HL-60 (cell line): ENCODE measurements at regions not wholly inside any gene's neighbourhood (a gene's known extent, or its start where the extent isn't known, plus 50 kb on each side); places are given as distances from the start of the nearest gene placed in this dataset.

Experiments used
- DNase-seq, 2 experiments: peaks; one replicate each; pipeline ENCODE4 v3.0.0-alpha.2; 2010 to 2020; ENCODE audit warnings: low read depth in 1 of 2, low spot score in 1 of 2
- H3K27ac ChIP-seq: fragments of 250-450 bp; sonication (Bioruptor Pico); replicated peaks from 2 replicates; pipeline ENCODE4 v1.5.1; 2020; ENCODE audit warnings: mild to moderate bottlenecking, moderate library complexity
- H3K27me3 ChIP-seq: fragments of 250-450 bp; sonication (Bioruptor Pico); 2 replicates; pipeline ENCODE4 v1.5.1; 2021; ENCODE audit warnings: mild to moderate bottlenecking, moderate library complexity; ENCODE audit not compliant: insufficient read depth, poor library complexity, severe bottlenecking
- H3K4me3 ChIP-seq: replicated peaks from 2 replicates; pipeline ENCODE4 v1.5.1; 2011; ENCODE audit warnings: mild to moderate bottlenecking, control low read depth, low read length; ENCODE audit not compliant: insufficient read depth
- GABPA ChIP-seq: IDR thresholded peaks from 2 replicates; pipeline ENCODE4 v1.6.1; 2012; ENCODE audit warnings: low read depth
- POLR2AphosphoS5 ChIP-seq: IDR thresholded peaks from 2 replicates; pipeline ENCODE4 v1.6.1; 2012; ENCODE audit warnings: low read depth
- REST ChIP-seq: IDR thresholded peaks from 2 replicates; pipeline ENCODE4 v1.6.1; 2012; ENCODE audit warnings: low read depth; ENCODE audit not compliant: insufficient replicate concordance
- SPI1 ChIP-seq: IDR thresholded peaks from 2 replicates; pipeline ENCODE4 v1.6.1; 2012; ENCODE audit warnings: low read depth, mild to moderate bottlenecking, borderline replicate concordance
- TF ChIP-seq, protein P1 (sequence below): IDR thresholded peaks from one replicate; pipeline ENCODE4 v1.5.1; 2011; ENCODE audit warnings: low read length, control low read depth, inconsistent platforms; ENCODE audit not compliant: insufficient read depth

DNA sequence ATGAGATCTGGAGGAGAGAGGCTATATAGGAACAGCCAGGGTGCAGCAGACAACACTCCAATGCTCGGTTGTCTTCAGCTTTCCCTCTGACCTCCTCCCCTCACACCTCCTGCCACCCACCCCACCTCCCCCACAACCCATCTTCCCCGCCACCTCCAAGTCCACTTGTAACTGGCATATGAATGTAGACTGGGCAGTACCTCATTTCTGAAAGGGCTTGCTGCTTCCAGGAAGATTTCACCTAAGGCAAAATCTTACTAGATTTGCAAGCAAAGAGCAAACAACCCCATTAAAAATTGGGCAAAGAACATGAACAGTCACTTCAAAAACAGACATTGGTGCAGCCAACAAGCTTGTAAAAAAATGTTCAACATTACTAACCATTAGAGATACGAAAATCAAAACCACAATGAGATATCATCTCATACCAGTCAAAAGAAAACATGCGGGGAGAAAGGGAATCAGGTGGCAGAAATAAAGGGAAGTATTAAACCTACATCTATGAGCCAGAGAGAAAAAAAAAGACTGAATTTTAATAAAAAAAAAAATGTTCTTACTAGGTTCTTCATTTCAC is 164.6 kb upstream of the C1GALT1 start:
- H3K27ac ChIP-seq = no peak overlapping the region
- TF ChIP-seq POLR2AphosphoS5 (no peak), REST (no peak), GABPA (no peak), SPI1 (no peak)
- TF ChIP-seq, protein P1, sequence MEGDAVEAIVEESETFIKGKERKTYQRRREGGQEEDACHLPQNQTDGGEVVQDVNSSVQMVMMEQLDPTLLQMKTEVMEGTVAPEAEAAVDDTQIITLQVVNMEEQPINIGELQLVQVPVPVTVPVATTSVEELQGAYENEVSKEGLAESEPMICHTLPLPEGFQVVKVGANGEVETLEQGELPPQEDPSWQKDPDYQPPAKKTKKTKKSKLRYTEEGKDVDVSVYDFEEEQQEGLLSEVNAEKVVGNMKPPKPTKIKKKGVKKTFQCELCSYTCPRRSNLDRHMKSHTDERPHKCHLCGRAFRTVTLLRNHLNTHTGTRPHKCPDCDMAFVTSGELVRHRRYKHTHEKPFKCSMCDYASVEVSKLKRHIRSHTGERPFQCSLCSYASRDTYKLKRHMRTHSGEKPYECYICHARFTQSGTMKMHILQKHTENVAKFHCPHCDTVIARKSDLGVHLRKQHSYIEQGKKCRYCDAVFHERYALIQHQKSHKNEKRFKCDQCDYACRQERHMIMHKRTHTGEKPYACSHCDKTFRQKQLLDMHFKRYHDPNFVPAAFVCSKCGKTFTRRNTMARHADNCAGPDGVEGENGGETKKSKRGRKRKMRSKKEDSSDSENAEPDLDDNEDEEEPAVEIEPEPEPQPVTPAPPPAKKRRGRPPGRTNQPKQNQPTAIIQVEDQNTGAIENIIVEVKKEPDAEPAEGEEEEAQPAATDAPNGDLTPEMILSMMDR = no peak
- no peak overlapping the region for H3K4me3 ChIP-seq
- no peak for DNase-seq
- peaks cover 2% of the 10 kb centered on the region for H3K27me3 ChIP-seq

DNA sequence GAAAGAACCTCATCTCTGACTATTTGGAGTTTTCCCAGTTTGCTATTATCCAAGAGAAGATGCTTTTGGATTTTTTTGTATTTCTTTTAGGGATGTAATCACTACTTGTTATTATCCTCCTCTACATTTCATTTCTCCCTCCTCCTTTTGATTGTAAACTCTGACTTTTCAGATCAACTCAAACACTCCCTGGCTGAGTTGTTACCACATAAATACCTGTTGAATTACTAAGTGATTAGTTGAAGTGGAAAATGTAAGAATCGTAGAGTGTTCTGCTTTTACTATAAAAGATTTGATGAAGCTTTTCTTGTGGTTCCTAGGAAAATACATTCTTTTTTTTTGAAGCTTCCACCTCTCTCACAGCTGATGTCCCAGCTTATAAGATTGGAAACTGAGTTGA is 164.1 kb upstream of the C1GALT1 start:
- DNase-seq = no peak
- H3K27me3 ChIP-seq = peaks cover 2% of the 10 kb centered on the region
- no peak overlapping the region for H3K27ac ChIP-seq
- TF ChIP-seq REST = no peak
- no peak overlapping the region for H3K4me3 ChIP-seq

DNA sequence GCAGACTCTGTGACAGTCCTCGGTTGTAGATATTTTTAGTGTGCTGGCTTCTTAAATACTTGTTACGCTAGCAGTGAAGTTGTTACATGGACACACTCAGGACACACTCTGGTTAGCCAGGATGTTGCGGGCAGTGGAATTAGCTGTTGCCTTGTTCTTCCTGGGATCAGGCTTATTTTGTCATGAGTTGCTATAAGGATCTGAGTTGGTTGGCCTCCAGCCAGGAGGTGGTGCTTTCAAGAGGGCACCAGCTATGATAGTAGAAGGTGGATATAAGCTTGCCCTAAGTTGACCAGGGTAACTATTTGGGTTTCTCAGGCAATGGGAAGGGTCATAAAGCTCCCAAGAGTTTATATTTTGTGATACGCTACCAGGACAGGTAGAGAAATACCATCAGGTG is 150.1 kb upstream of the C1GALT1 start:
- TF ChIP-seq GABPA = no peak
- no peak for TF ChIP-seq SPI1
- TF ChIP-seq, protein P1 = no peak
- no peak for TF ChIP-seq POLR2AphosphoS5
- no peak for TF ChIP-seq REST
- Histone ChIP-seq H3K27ac (no peak overlapping the region), H3K27me3 (no peaks in the 10 kb centered on the region), H3K4me3 (no peak overlapping the region)
- DNase-seq = no peak

- no peaks in the 10 kb centered on the region for H3K27me3 ChIP-seq
- no peak overlapping the region for H3K27ac ChIP-seq
- no peak overlapping the region for H3K4me3 ChIP-seq
- TF ChIP-seq, protein P1 = no peak
- no peak for TF ChIP-seq SPI1
- TF ChIP-seq REST = no peak
- no peak for TF ChIP-seq POLR2AphosphoS5
- TF ChIP-seq GABPA = no peak
- no peak for DNase-seq
Observed at GRCh38 chr7:7035851-7036250, 146.5 kb upstream of the C1GALT1 start.
